ENCODE measurements at regions not wholly inside any gene's neighbourhood (a gene's known extent, or its start where the extent isn't known, plus 50 kb on each side); places are given as distances from the start of the nearest gene placed in this dataset.

DNA sequence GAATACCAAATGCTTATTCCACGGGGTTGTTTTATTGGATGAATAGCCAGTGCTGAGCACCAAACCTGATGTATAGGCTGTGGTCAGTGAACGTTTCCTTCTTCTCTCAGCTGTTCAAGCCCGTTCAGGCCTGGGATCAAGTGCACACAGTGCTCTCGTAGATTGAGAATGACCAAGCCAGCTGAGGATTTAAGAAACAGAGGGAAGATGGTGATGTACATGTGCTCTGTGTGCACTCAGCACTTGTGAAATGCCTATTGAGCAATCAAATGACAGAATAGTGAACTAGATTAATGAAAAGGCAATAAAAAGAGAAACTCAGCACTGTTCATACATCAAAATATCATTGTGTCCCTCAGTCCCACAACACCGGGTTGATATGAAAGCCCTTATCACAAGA lies 302.5 kb downstream of the BMPER start:
- no peaks in the 10 kb centered on the region for H3K9me3 ChIP-seq (ENCODE audit: low read depth, low read length)
- no peak overlapping the region for H3K9ac ChIP-seq (ENCODE audit: insufficient read length)
- no peaks in the 10 kb centered on the region for H3K36me3 ChIP-seq (ENCODE audit: insufficient read depth, low read length)
- no peak for DNase-seq (ENCODE audit: low read depth, low spot score)
- H3K27ac ChIP-seq: no peak overlapping the region
- H3K4me3 ChIP-seq: no peak overlapping the region
- TF ChIP-seq POLR2AphosphoS5 (IDR thresholded peaks at IDR 0.05; ENCODE audit: borderline replicate concordance, low read depth, low read length) (no peak), FOXP2 (optimal IDR thresholded peaks at IDR 0.05; ENCODE audit: control extremely low read depth, extremely low read length, insufficient read depth) (no peak), EZH2 (IDR thresholded peaks at IDR 0.05) (no peak)

DNA sequence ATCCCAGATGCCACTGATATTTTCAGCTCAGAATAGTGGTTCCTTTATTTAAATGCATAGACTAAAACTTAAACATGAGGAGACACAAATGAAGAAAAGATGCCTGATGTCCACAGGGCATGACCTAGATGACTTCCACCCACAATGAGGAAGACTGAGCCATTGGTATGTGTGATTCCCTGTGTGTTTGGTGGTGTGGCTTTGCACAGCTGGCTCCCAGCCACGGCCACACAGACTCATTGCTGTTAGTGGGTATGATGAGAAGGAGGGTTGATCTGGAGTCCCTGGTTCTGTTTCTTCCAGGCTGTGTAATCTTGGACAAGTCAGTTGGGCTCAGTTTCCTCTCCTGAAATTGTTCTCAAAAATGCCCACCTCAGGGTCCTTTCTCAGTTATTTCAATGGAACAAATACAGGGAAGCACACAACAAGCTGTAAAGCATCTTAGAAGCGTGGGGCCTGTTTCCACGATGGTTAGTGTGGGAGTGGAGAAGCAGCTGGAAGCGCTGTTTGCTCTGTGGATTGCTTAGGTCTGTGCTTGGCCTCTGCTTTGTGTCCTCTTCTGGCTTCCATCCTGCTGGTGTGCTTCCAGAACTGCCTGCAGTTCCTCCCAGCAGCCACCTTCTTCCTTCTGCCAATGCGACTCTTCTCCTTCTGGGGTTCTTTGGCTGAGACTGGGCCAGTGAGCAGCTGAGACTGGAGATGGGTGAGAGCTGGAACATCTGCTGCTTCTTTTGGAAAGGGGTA lies 303.7 kb downstream of the BMPER start:
- Histone ChIP-seq H3K9me3 (ENCODE audit: low read depth, low read length) (no peaks in the 10 kb centered on the region), H3K27ac (no peak overlapping the region), H3K36me3 (ENCODE audit: insufficient read depth, low read length) (no peaks in the 10 kb centered on the region), H3K4me3 (no peak overlapping the region), H3K9ac (ENCODE audit: insufficient read length) (no peak overlapping the region)
- no peak for DNase-seq (ENCODE audit: low read depth, low spot score)
- TF ChIP-seq POLR2AphosphoS5 (IDR thresholded peaks at IDR 0.05; ENCODE audit: borderline replicate concordance, low read depth, low read length): no peak

DNA sequence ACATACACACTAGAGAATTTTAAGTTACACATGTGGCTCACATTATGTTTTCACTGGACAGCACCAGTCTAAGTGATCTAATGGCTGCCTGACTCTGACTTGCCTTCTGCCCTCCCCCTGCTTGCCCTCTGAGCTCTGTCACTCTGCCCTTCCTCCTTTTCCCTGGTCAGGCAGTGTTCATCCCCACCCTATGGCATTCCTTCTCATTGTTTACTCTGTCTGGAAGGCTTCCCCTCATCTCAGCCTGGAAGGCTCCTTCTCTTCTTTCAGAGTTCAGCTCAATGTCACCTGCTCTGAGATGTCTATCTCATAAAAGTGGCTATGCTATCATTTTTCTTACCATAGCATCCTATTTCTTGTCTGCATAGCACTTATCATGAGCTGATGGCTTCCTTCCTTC lies 305.7 kb downstream of the BMPER start:
- H3K9me3 ChIP-seq (ENCODE audit: low read depth, low read length): no peaks in the 10 kb centered on the region
- no peak overlapping the region for H3K27ac ChIP-seq
- H3K9ac ChIP-seq (ENCODE audit: insufficient read length): no peak overlapping the region
- DNase-seq (ENCODE audit: low read depth, low spot score): no peak
- H3K36me3 ChIP-seq (ENCODE audit: insufficient read depth, low read length): no peaks in the 10 kb centered on the region
- H3K4me3 ChIP-seq: no peak overlapping the region
- no peak for TF ChIP-seq FOXP2 (optimal IDR thresholded peaks at IDR 0.05; ENCODE audit: control extremely low read depth, extremely low read length, insufficient read depth)
- TF ChIP-seq EZH2 (IDR thresholded peaks at IDR 0.05): no peak
- no peak for TF ChIP-seq POLR2AphosphoS5 (IDR thresholded peaks at IDR 0.05; ENCODE audit: borderline replicate concordance, low read depth, low read length)

DNA sequence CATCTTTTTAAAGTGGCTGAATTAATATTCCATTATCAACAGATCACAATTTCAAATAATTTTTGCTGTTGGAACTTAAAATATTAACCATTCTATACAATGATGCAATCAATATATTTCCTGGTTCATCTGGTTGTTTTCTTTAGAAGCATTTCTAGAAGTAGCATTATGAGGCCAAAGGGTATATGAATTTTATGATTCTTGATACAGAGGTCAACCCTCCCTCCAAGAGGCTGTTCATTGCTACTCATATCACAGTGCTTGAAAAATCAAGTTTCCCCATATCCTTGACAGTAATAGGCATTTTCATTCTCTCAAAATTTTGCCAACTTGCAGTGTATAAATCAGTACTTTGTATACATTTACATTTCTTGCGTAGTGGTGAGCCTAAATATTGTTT lies 312.6 kb downstream of the BMPER start:
- no peak overlapping the region for H3K27ac ChIP-seq
- no peak overlapping the region for H3K9ac ChIP-seq (ENCODE audit: insufficient read length)
- TF ChIP-seq FOXP2 (optimal IDR thresholded peaks at IDR 0.05; ENCODE audit: control extremely low read depth, extremely low read length, insufficient read depth): no peak
- no peak for TF ChIP-seq POLR2AphosphoS5 (IDR thresholded peaks at IDR 0.05; ENCODE audit: borderline replicate concordance, low read depth, low read length)
- TF ChIP-seq EZH2 (IDR thresholded peaks at IDR 0.05): no peak
- H3K4me3 ChIP-seq: no peak overlapping the region
- H3K36me3 ChIP-seq (ENCODE audit: insufficient read depth, low read length): no peaks in the 10 kb centered on the region
- H3K9me3 ChIP-seq (ENCODE audit: low read depth, low read length): no peaks in the 10 kb centered on the region
- no peak for DNase-seq (ENCODE audit: low read depth, low spot score)

DNA sequence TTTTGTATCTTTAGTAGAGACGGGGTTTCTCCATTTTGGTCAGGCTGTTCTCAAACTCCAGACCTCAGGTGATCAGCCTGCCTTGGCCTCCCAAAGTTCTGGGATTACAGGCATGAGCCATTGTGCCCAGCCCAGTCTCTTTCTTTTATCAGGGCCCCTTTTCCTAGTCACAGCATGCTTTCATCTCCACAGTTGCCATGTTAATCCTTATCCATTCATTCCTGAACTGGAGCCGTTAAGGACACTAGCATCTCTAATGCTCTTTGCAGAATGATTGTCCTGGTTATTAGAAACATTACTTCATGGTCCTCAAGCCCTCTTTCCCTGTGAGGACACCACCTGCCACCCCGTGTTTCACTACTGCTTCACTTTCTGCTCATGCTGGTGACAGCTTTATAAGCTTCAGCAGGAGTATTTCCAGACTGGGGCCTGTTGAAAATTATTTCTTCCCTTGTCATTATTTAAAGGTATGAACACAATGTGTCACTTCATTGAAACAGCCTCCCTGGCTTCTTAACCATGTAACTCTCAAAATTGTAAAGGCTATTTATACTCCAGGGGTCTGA lies 313.9 kb downstream of the BMPER start:
- no peak for DNase-seq (ENCODE audit: low read depth, low spot score)
- Histone ChIP-seq H3K9me3 (ENCODE audit: low read depth, low read length) (no peaks in the 10 kb centered on the region), H3K36me3 (ENCODE audit: insufficient read depth, low read length) (no peaks in the 10 kb centered on the region), H3K9ac (ENCODE audit: insufficient read length) (no peak overlapping the region), H3K27ac (no peak overlapping the region), H3K4me3 (no peak overlapping the region)
- TF ChIP-seq POLR2AphosphoS5 (IDR thresholded peaks at IDR 0.05; ENCODE audit: borderline replicate concordance, low read depth, low read length) (no peak), FOXP2 (optimal IDR thresholded peaks at IDR 0.05; ENCODE audit: control extremely low read depth, extremely low read length, insufficient read depth) (no peak), EZH2 (IDR thresholded peaks at IDR 0.05) (no peak)

DNA sequence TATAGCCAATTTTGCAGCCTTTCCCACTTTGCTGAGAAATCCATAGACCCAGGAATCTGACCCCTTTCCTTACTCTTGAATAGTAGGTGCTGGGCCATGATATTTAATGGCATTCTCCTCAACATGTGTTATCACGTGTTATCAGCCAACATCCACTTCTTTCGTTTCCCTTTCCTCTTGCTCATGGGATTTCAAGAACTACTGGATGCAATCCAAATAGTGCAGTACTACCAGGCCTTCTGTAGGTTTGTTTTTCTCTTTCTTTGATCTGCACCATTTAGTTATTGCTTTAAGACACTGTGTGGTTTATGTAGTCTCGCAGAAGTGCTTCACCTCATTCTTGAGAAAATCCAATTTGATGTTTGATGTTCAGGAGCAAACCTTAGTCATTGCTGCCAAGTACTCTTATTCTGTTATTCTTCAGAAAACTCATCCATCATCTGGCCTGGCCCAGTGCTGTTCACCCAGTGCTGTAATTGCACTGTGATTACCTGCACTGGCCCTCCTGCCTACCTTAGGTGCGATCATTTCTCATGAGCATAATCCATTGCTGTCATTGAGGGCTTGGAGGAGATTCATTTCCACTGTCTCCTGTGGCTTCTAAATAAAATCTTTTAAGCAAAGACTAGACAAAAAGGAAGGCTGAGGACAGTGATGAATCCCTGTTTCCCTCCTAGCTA lies 315.3 kb downstream of the BMPER start:
- Histone ChIP-seq H3K27ac (no peak overlapping the region), H3K9me3 (ENCODE audit: low read depth, low read length) (no peaks in the 10 kb centered on the region), H3K36me3 (ENCODE audit: insufficient read depth, low read length) (no peaks in the 10 kb centered on the region), H3K4me3 (no peak overlapping the region), H3K9ac (ENCODE audit: insufficient read length) (no peak overlapping the region)
- TF ChIP-seq FOXP2 (optimal IDR thresholded peaks at IDR 0.05; ENCODE audit: control extremely low read depth, extremely low read length, insufficient read depth): no peak
- TF ChIP-seq EZH2 (IDR thresholded peaks at IDR 0.05): no peak
- no peak for TF ChIP-seq POLR2AphosphoS5 (IDR thresholded peaks at IDR 0.05; ENCODE audit: borderline replicate concordance, low read depth, low read length)
- DNase-seq (ENCODE audit: low read depth, low spot score): no peak

DNA sequence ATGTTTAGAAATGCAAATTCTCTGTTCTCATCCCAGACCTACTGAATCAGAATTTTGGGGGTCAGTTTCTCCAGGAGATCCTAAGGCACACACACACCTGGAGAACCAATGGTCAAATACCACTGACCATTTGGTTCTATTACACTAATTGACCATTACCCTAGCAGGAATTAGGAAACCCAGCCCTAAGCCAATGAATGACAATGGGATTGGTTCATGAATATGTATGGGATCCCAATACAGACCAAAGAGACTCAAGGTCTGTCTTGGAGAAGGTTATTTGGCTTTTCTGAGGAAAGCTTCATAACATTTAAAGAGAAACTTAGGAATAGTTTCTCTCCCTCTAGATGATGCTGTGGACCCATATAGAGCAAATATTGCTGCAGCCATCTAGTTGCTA lies 317.0 kb downstream of the BMPER start:
- Histone ChIP-seq H3K36me3 (ENCODE audit: insufficient read depth, low read length) (no peaks in the 10 kb centered on the region), H3K4me3 (no peak overlapping the region), H3K9me3 (ENCODE audit: low read depth, low read length) (no peaks in the 10 kb centered on the region), H3K9ac (ENCODE audit: insufficient read length) (no peak overlapping the region), H3K27ac (no peak overlapping the region)
- no peak for TF ChIP-seq POLR2AphosphoS5 (IDR thresholded peaks at IDR 0.05; ENCODE audit: borderline replicate concordance, low read depth, low read length)
- no peak for TF ChIP-seq FOXP2 (optimal IDR thresholded peaks at IDR 0.05; ENCODE audit: control extremely low read depth, extremely low read length, insufficient read depth)
- TF ChIP-seq EZH2 (IDR thresholded peaks at IDR 0.05): no peak
- no peak for DNase-seq (ENCODE audit: low read depth, low spot score)

DNA sequence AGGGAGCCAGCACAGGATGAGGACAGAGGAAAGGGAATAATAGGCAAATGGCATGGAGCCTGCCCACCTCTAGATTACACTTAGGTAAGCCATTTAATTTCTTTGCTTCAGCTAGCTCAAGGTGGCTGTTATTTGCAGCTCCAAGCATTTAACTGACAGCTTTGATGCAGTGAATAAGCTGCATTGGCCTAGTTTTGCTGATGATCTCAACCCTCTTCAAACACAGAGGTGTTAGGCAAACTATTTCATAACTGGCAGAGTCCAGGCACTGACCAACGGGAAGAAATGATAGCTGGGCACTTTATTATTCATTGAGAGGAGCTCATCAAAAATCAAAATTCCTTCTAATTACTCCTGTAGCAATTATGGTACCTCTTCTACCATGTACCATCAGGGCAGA lies 317.4 kb downstream of the BMPER start:
- no peak for DNase-seq (ENCODE audit: low read depth, low spot score)
- H3K9ac ChIP-seq (ENCODE audit: insufficient read length): no peak overlapping the region
- no peak overlapping the region for H3K4me3 ChIP-seq
- H3K27ac ChIP-seq: no peak overlapping the region
- H3K36me3 ChIP-seq (ENCODE audit: insufficient read depth, low read length): no peaks in the 10 kb centered on the region
- no peaks in the 10 kb centered on the region for H3K9me3 ChIP-seq (ENCODE audit: low read depth, low read length)
- no peak for TF ChIP-seq POLR2AphosphoS5 (IDR thresholded peaks at IDR 0.05; ENCODE audit: borderline replicate concordance, low read depth, low read length)
- no peak for TF ChIP-seq FOXP2 (optimal IDR thresholded peaks at IDR 0.05; ENCODE audit: control extremely low read depth, extremely low read length, insufficient read depth)
- TF ChIP-seq EZH2 (IDR thresholded peaks at IDR 0.05): no peak
